NCI-H524 treated with DMSO at 0.1 percent for 48 hours (cell line): ENCODE measurements at regions not wholly inside any gene's neighbourhood (a gene's known extent, or its start where the extent isn't known, plus 50 kb on each side); places are given as distances from the start of the nearest gene placed in this dataset.
A peak's percentile ranks its signal among the peaks of the same experiment; 100 is the strongest.
"Not testable (repeated sequence)": the region's sequence is repeated elsewhere in the genome, so short reads cannot be mapped to it uniquely, and the experiment has no call there.

Experiments
- DNase-seq: peaks from one replicate; lab custom pipeline; 2025; lab: John Stamatoyannopoulos, UW

GRCh38 chr7:126177782-126178181 lies 1075.0 kb downstream of the GRM8 start:
- no peak for DNase-seq

GRCh38 chr7:126166645-126167044 lies 1086.1 kb downstream of the GRM8 start:
- DNase-seq: no peak

GRCh38 chr7:126163647-126164046 lies 1089.1 kb downstream of the GRM8 start:
- DNase-seq: no peak

- no peak for DNase-seq
Measured at GRCh38 chr7:126157391-126157790, 1095.3 kb downstream of the GRM8 start.

GRCh38 chr7:126150278-126150958 lies 1102.3 kb downstream of the GRM8 start:
- no peak for DNase-seq

- no peak for DNase-seq
Measured at GRCh38 chr7:126140858-126141466, 1111.8 kb downstream of the GRM8 start.

- no peak for DNase-seq
Measured at GRCh38 chr7:126119981-126120380, 1132.8 kb downstream of the GRM8 start.

GRCh38 chr7:126103582-126103981 lies 1149.2 kb downstream of the GRM8 start:
- no peak for DNase-seq

GRCh38 chr7:126083014-126083413 lies 1153.4 kb upstream of the POT1 start:
- peak; percentile 10 for DNase-seq

GRCh38 chr7:126079581-126079980 lies 1150.0 kb upstream of the POT1 start:
- DNase-seq: no peak

- DNase-seq: no peak
Measured at GRCh38 chr7:126079151-126079550, 1149.5 kb upstream of the POT1 start.

GRCh38 chr7:126065766-126066165 lies 1136.1 kb upstream of the POT1 start:
- peak; percentile 16 for DNase-seq

- DNase-seq: no peak
Measured at GRCh38 chr7:126057979-126058378, 1128.4 kb upstream of the POT1 start.

GRCh38 chr7:126056613-126057012 lies 1127.0 kb upstream of the POT1 start:
- not testable (repeated sequence) for DNase-seq

GRCh38 chr7:126052229-126052628 lies 1122.6 kb upstream of the POT1 start:
- DNase-seq: no peak

- DNase-seq: no peak
Measured at GRCh38 chr7:126044662-126045061, 1115.0 kb upstream of the POT1 start.

- no peak for DNase-seq
Measured at GRCh38 chr7:126041472-126041871, 1111.8 kb upstream of the POT1 start.

GRCh38 chr7:126040114-126041045 lies 1110.8 kb upstream of the POT1 start:
- DNase-seq: peak; percentile 25

GRCh38 chr7:126026421-126027088 lies 1096.9 kb upstream of the POT1 start:
- no peak for DNase-seq

- DNase-seq: no peak
Measured at GRCh38 chr7:126022452-126022851, 1092.8 kb upstream of the POT1 start.

- no peak for DNase-seq
Measured at GRCh38 chr7:126016722-126017121, 1087.1 kb upstream of the POT1 start.

GRCh38 chr7:126005064-126005463 lies 1075.4 kb upstream of the POT1 start:
- DNase-seq: no peak
